SK-N-SH treated with all-trans-retinoic acid at 6 μM for 48 hours (cell line): ENCODE measurements at regions not wholly inside any gene's neighbourhood (a gene's known extent, or its start where the extent isn't known, plus 50 kb on each side); places are given as distances from the start of the nearest gene placed in this dataset.

Experiments
- GLIS3 ChIP-seq: fragments of 250-450 bp; sonication (Bioruptor Pico); IDR thresholded peaks from 2 replicates; pipeline ENCODE4 v1.5.0; 2020; ENCODE audit warnings: mild to moderate bottlenecking, moderate library complexity
- ISL1 ChIP-seq: fragments of 250-450 bp; sonication (Bioruptor Pico); IDR thresholded peaks from 2 replicates; pipeline ENCODE4 v2.1.2; 2022; ENCODE audit warnings: mild to moderate bottlenecking, moderate library complexity
- ZFP3 ChIP-seq: fragments of 250-450 bp; sonication (Bioruptor Pico); IDR thresholded peaks from 2 replicates; pipeline ENCODE4 v1.5.0; 2020; ENCODE audit warnings: mild to moderate bottlenecking, moderate library complexity
- ZFP30 ChIP-seq: fragments of 450-650 bp; formaldehyde crosslinking; IDR thresholded peaks from 2 replicates; pipeline ENCODE4 v1.5.0; 2022; ENCODE audit warnings: mild to moderate bottlenecking, moderate library complexity
- ZNF70 ChIP-seq: fragments of 450-650 bp; formaldehyde crosslinking; IDR thresholded peaks from 2 replicates; pipeline ENCODE4 v1.5.0; 2020; ENCODE audit warnings: mild to moderate bottlenecking, moderate library complexity
- TF ChIP-seq, protein P1 (sequence below): fragments of 250-450 bp; sonication (Bioruptor Pico); IDR thresholded peaks from 2 replicates; pipeline ENCODE4 v1.8.0; 2020; ENCODE audit warnings: mild to moderate bottlenecking, moderate library complexity, borderline replicate concordance
- TF ChIP-seq, protein P2 (sequence below): fragments of 250-450 bp; sonication (Bioruptor Pico); IDR thresholded peaks from 2 replicates; pipeline ENCODE4 v1.5.0; 2020; ENCODE audit warnings: mild to moderate bottlenecking, moderate library complexity

DNA sequence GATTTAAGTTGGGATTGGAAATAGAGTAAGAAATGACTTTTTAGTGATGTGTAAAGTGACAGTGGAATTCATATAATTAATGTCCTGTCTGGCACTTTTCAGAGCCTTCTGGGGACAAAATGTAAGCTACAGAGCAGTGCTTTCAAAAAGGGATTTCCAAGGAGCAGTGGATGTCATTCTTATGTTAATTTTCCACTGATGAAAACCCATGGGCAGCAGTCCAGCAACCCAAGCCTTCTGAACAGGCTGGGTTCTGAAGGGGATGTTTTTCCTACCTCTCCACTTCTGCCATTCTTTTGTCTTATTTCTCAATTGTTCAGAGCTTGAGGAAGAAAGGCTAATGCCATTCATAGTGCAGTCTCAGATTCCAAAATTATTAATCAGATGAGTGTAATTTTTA lies 717.6 kb upstream of the HS3ST1 start:
- TF ChIP-seq ZFP30 = no peak
- TF ChIP-seq GLIS3 (CRISPR knock-in tag) = no peak
- no peak for TF ChIP-seq ZFP3 (CRISPR knock-in tag)
- TF ChIP-seq, protein P1, sequence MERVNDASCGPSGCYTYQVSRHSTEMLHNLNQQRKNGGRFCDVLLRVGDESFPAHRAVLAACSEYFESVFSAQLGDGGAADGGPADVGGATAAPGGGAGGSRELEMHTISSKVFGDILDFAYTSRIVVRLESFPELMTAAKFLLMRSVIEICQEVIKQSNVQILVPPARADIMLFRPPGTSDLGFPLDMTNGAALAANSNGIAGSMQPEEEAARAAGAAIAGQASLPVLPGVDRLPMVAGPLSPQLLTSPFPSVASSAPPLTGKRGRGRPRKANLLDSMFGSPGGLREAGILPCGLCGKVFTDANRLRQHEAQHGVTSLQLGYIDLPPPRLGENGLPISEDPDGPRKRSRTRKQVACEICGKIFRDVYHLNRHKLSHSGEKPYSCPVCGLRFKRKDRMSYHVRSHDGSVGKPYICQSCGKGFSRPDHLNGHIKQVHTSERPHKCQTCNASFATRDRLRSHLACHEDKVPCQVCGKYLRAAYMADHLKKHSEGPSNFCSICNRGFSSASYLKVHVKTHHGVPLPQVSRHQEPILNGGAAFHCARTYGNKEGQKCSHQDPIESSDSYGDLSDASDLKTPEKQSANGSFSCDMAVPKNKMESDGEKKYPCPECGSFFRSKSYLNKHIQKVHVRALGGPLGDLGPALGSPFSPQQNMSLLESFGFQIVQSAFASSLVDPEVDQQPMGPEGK (CRISPR knock-in tag) = no peak
- TF ChIP-seq ZNF70 = no peak
- TF ChIP-seq ISL1 (CRISPR knock-in tag) = no peak
- TF ChIP-seq, protein P2, sequence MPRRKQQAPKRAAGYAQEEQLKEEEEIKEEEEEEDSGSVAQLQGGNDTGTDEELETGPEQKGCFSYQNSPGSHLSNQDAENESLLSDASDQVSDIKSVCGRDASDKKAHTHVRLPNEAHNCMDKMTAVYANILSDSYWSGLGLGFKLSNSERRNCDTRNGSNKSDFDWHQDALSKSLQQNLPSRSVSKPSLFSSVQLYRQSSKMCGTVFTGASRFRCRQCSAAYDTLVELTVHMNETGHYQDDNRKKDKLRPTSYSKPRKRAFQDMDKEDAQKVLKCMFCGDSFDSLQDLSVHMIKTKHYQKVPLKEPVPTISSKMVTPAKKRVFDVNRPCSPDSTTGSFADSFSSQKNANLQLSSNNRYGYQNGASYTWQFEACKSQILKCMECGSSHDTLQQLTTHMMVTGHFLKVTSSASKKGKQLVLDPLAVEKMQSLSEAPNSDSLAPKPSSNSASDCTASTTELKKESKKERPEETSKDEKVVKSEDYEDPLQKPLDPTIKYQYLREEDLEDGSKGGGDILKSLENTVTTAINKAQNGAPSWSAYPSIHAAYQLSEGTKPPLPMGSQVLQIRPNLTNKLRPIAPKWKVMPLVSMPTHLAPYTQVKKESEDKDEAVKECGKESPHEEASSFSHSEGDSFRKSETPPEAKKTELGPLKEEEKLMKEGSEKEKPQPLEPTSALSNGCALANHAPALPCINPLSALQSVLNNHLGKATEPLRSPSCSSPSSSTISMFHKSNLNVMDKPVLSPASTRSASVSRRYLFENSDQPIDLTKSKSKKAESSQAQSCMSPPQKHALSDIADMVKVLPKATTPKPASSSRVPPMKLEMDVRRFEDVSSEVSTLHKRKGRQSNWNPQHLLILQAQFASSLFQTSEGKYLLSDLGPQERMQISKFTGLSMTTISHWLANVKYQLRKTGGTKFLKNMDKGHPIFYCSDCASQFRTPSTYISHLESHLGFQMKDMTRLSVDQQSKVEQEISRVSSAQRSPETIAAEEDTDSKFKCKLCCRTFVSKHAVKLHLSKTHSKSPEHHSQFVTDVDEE = no peak
